HAP-1 (cell line): ENCODE measurements at regions not wholly inside any gene's neighbourhood (a gene's known extent, or its start where the extent isn't known, plus 50 kb on each side); places are given as distances from the start of the nearest gene placed in this dataset.
"Not testable (repeated sequence)": the region's sequence is repeated elsewhere in the genome, so short reads cannot be mapped to it uniquely, and the experiment has no call there.

ENCODE experiments used
- DNase-seq, 2 experiments: peaks; one replicate each; pipeline ENCODE4 v3.0.0-alpha.2; 2016 to 2020; ENCODE audit warnings: low spot score in 2 of 2
- H3K27me3 ChIP-seq: fragments of 250-450 bp; sonication (Bioruptor Pico); 2 replicates; pipeline ENCODE4 v1.5.1; 2020; ENCODE audit warnings: low read depth, mild to moderate bottlenecking, moderate library complexity
- H3K36me3 ChIP-seq: fragments of 250-450 bp; sonication (Bioruptor Pico); replicated peaks from 2 replicates; pipeline ENCODE4 v1.5.1; 2020; ENCODE audit warnings: mild to moderate bottlenecking
- H3K4me1 ChIP-seq: fragments of 250-450 bp; sonication (Bioruptor Pico); 2 replicates; pipeline ENCODE4 v1.5.1; 2020; ENCODE audit warnings: mild to moderate bottlenecking
- H3K4me3 ChIP-seq: fragments of 250-450 bp; sonication (Bioruptor Pico); 2 replicates; pipeline ENCODE4 v1.5.1; 2020; ENCODE audit warnings: mild to moderate bottlenecking, moderate library complexity
- H3K9me3 ChIP-seq: fragments of 250-450 bp; sonication (Bioruptor Pico); 2 replicates; pipeline ENCODE4 v1.5.1; 2020; ENCODE audit warnings: mild to moderate bottlenecking, moderate library complexity
- in situ Hi-C: fragments of 300-500 bp; cut with MboI; formaldehyde crosslinking; loops from 3 replicates; pipeline ENCODE4 v1.14.3; 2020; ENCODE audit warnings: low sequenced_read_pairs, inconsistent platforms, mixed read lengths

DNA sequence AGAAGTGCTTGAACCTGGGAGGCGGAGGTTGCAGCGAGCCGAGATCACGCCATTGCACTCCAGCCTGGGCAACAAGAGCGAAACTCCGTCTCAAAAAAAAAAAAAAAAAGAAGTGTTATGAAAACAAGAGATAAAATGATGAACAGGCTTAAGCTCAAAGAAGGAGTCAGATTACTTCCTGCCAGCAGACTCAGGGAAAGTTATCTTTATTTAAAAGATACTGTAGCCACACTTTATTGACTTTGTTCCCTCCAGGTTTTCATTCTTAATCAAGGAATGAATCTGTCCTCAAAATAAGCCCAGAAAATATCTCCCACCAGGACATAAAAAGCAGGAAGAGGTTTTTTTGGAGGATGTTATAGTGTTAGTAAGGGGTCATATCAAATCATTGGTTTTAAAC lies 176.5 kb upstream of the KCNMB2 start:
- in situ Hi-C loops: no loop called here
- H3K27me3 ChIP-seq: no peaks in the 10 kb centered on the region
- DNase-seq: no peak
- H3K9me3 ChIP-seq: no peaks in the 10 kb centered on the region
- H3K4me1 ChIP-seq: no peaks in the 10 kb centered on the region
- no peak overlapping the region for H3K4me3 ChIP-seq
- H3K36me3 ChIP-seq: no peaks in the 10 kb centered on the region

DNA sequence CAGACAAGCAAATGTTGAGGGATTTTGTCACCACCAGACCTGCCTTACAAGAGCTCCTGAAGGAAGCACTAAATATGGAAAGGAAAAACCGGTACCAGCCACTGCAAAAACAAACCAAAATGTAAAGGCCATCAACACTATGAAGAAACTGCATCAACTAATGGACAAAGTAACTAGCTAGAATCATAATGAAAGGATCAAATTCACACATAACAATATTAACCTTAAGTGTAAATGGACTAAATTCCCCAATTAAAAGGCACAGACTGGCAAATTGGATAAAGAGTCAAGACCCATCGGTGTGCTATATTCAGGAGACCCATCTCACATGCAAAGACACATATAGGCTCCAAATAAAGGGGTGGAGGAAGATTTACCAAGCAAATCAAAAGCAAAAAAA lies 173.2 kb upstream of the KCNMB2 start:
- H3K27me3 ChIP-seq, H3K4me3 ChIP-seq, H3K4me1 ChIP-seq, DNase-seq, H3K36me3 ChIP-seq, H3K9me3 ChIP-seq, in situ Hi-C loops: not testable (repeated sequence)

DNA sequence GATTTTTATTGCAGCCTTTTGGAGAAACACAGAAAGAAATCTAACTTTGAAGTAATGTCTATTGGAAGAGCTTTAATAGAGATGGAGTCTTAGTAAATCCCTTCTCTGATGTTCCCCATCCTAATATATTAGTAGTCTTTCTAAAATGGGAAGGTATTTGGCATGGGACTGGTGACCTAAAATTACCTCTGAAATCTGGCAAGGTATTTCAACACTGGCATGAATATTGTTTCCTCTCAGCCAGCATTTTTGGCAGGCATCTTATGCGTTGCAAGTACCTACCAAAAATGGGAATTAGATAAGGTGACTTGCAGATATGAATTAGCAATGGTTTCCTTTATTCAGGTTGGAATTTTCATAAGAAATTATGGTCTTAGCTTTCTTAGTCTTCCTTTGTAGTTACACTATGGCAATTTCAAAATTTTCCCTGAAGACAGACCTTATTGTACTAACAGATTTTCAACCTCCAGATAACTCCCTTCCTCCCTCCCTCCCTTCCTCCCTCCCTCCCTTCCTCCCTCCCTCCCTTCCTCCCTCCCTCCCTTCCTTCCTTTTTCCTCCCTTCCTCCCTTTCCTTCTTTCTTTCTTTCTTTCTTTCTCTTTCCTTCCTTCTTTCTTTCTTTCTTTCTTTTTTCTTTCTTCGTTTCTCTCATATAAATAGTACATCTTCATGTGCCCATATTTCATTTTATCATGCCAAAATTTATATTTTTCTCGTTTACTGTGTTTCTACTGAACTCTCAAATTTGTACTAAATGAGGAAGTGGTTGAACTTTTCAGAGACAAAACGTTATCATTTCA lies 168.2 kb upstream of the KCNMB2 start:
- no peaks in the 10 kb centered on the region for H3K36me3 ChIP-seq
- DNase-seq: no peak
- H3K4me1 ChIP-seq: no peaks in the 10 kb centered on the region
- H3K9me3 ChIP-seq: no peaks in the 10 kb centered on the region
- in situ Hi-C loops: no loop called here
- no peaks in the 10 kb centered on the region for H3K27me3 ChIP-seq
- H3K4me3 ChIP-seq: no peak overlapping the region

DNA sequence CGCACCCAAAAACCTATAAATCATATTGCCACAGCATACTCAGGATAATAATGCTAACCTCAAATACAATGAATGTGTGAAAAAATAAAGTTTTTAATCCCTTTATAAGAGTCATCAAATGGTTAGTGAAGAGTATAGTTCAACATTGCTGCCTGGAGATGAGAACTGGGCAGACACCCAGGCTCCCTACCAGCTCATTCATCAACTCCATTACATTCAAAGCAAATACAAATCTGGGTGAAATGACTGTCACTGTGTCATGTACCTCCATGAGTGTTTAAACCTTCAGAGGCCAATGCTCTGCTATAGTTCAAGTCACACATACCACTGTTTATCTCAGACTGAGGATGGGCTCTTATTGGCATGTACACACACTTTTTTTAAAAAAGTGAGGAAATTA lies 167.2 kb upstream of the KCNMB2 start:
- Histone ChIP-seq H3K4me3 (no peak overlapping the region), H3K9me3 (no peaks in the 10 kb centered on the region), H3K27me3 (no peaks in the 10 kb centered on the region), H3K4me1 (no peaks in the 10 kb centered on the region), H3K36me3 (no peaks in the 10 kb centered on the region)
- in situ Hi-C loops: no loop called here
- DNase-seq: no peak

DNA sequence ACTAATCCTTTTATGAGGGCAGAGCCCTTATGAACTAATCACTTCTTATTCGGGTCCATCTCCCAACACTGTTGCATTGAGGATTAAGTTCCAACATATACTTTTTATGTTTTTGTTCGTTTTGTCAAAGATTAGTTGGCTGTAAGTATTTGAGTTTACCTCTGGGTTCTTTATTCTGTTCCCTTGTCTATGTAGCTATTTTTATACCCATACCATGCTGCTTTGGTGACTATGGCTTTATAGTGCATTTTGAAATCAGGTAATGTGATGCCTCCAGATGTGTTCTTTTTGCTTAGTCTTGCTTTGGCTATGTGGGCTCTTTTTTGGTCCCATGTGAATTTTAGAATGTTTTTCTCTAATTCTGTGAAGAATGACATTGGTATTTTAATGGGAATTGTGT lies 166.4 kb upstream of the KCNMB2 start:
- Histone ChIP-seq H3K27me3 (no peaks in the 10 kb centered on the region), H3K4me3 (no peak overlapping the region), H3K36me3 (no peaks in the 10 kb centered on the region), H3K9me3 (no peaks in the 10 kb centered on the region), H3K4me1 (no peaks in the 10 kb centered on the region)
- in situ Hi-C loops: no loop called here
- DNase-seq: no peak

DNA sequence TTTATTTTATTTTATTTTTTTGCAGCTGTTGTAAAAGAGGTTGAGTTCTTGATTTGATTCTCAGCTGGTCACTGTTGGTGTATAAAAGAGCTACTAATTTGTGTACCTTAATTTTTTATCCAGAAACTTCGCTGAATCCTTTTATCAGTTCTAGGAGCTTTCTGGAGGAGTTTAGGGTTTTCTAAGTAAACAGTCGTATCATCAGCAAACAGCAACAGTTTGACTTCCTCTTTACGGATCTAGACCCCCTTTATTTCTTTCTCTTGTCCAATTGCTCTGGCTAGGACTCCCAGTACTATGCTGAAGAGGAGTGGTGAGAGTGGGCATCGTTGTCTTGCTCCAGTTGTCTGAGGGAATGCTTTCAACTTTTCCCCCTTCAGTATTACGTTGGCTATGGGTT lies 165.8 kb upstream of the KCNMB2 start:
- no peak for DNase-seq
- H3K36me3 ChIP-seq: no peaks in the 10 kb centered on the region
- H3K27me3 ChIP-seq: no peaks in the 10 kb centered on the region
- H3K4me3 ChIP-seq: no peak overlapping the region
- in situ Hi-C loops: no loop called here
- H3K4me1 ChIP-seq: no peaks in the 10 kb centered on the region
- no peaks in the 10 kb centered on the region for H3K9me3 ChIP-seq

DNA sequence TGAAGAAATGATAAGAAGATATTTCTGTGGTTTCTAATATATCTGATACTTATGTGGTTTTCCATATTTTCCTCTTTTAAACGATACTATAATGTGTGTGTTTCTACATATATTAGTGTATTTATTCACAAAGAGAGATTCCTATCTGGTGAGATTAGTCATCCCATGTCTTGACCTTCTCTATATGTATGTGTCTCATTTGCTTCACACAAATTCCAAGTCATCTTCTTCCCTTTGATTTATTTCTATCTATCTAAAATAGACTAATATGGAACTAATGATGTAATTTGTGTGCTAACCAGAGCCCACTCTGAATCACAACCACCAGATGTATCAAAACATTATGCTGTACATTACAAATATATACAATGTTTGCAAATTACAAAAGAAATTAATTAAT lies 154.7 kb upstream of the KCNMB2 start:
- no peaks in the 10 kb centered on the region for H3K9me3 ChIP-seq
- DNase-seq: no peak
- H3K27me3 ChIP-seq: 0 out of 2 replicates have a peak, but pooled peaks cover 2% of the 10 kb centered on the region
- H3K4me3 ChIP-seq: no peak overlapping the region
- in situ Hi-C loops: no loop called here
- no peaks in the 10 kb centered on the region for H3K36me3 ChIP-seq
- H3K4me1 ChIP-seq: no peaks in the 10 kb centered on the region

DNA sequence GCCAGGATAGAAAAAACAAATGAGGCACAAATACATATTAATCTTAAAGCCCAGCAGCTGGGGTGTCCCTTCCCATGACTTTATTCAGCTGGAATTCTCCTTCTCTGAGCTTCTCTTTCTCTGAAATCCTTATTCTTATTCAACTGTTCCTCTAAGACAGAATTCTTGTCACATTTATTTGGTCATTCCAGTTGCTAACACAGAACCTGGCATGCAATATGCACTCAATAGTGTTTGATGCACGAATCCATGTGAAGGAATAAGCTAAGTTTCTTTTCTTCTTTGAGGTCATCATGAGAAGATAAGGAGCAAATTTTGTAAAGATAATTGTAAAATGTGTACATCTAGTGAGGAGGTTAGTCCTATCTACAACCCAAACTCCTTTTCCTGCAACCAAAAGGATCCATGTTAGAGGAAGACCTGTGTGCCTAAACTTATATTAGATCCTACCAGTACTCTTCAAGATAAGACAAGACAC lies 154.2 kb upstream of the KCNMB2 start:
- no peaks in the 10 kb centered on the region for H3K36me3 ChIP-seq
- DNase-seq: no peak
- in situ Hi-C loops: no loop called here
- H3K27me3 ChIP-seq: 0 out of 2 replicates have a peak, but pooled peaks cover 2% of the 10 kb centered on the region
- H3K4me3 ChIP-seq: no peak overlapping the region
- H3K9me3 ChIP-seq: no peaks in the 10 kb centered on the region
- no peaks in the 10 kb centered on the region for H3K4me1 ChIP-seq

DNA sequence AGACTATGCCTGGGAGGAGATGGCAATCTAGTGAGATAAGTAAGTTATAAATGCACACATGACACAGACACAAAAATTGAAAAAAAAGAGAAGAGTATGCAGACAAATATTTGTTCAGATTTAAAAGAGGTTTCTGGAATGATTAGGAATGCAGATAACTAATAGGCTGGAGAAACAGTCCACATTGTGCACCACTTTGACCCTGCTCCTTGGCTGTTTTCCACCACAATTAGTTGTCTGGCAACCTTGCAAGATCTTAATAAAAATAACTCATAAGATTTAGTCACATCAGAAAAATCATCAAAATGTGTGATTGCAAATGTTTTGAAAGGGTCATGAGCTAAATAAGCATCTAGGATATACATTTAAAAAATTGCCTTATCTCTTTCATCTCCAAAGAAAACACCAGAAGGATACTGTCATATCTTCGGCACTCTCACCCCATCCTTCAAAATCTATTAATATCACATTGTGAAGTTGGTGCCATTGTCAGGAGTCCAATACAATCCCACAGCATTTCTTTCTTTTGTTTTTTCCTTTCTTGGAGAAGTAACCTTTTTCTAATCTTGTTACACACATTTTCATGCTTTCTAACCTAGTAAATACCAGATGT lies 153.7 kb upstream of the KCNMB2 start:
- in situ Hi-C loops: no loop called here
- Histone ChIP-seq H3K4me1 (no peaks in the 10 kb centered on the region), H3K36me3 (no peaks in the 10 kb centered on the region), H3K27me3 (0 out of 2 replicates have a peak, but pooled peaks cover 2% of the 10 kb centered on the region), H3K9me3 (no peaks in the 10 kb centered on the region), H3K4me3 (no peak overlapping the region)
- no peak for DNase-seq

DNA sequence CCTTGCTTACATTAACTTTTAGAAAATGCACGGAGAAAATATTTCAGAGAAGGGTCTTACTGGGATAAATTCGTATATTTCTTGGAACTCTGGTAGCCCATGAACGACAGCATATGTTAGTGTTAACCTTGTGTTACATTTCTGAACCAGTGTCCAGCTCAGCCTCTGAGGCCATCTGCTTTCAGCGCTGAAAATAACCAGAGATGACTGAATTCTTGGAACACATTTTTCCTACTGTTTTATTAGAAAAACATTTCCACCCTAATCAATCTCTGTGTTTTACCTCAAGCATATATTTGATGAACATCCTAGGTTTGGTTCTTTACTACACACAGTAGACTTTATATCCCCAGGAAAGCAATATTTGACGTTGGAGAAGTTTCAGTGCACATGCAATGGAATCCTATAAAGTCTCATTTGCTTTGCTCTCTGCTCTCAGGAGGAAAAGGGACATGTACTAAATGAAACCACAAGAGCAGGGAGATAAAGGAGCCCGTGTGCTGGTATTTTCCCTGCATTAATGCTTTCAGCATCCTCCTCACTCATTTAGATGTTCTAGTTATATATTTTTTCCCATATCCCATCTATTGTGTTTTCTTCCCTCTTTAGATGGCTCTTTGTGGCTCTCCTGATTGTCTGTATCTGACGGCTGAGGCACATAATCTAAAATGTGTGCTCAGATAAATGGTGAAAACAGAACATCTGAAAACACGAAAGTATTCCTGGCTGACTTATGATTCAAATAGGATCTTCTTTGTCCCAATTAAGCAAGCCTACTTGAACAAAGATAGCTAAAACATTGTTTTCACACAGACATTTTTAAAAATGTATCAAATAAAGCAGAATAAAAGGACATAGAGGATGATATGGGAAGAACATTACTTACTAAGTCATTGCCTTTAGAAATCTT lies 151.7 kb upstream of the KCNMB2 start:
- Histone ChIP-seq H3K4me3 (no peak overlapping the region), H3K4me1 (peaks cover 7% of the 10 kb centered on the region; the same call in 1 of the 2 replicates), H3K36me3 (no peaks in the 10 kb centered on the region), H3K9me3 (no peaks in the 10 kb centered on the region), H3K27me3 (0 out of 2 replicates have a peak, but pooled peaks cover 2% of the 10 kb centered on the region)
- DNase-seq: no peak
- in situ Hi-C loops: no loop called here

DNA sequence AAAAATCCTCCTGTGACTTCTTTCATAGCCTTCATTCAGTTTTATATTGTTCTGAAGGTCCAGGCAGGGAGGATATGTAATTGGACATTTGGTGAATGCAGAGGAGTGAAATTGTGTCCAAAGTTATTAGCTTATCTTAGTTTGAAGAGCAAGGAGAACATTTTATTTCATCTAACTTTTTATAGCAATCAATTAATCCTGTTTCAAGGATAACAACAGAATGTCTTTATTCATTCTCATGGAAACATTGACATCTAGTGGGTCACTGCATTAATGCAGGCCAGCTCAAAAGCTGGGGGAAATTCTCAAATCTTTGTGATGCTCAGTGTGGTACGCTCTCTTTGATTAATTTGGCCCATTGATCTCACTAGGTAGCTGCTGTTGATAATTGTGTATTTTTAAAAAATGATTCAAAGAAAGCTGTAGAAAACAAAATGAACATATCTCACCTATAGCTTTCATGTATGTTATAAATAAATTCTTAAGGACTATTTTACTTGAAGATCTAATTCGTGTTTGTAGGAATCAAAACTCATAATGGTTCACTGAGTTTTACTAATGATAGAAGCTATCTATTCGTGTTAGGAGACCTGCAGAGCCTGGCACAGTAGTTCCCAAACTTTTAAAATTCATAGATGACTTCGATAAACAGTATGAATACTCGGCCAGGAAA lies 150.8 kb upstream of the KCNMB2 start:
- peak; percentile 42 to 43 for DNase-seq
- in situ Hi-C loops: no loop called here
- Histone ChIP-seq H3K36me3 (no peaks in the 10 kb centered on the region), H3K4me3 (no peak overlapping the region), H3K4me1 (peaks cover 7% of the 10 kb centered on the region; the same call in 1 of the 2 replicates), H3K27me3 (0 out of 2 replicates have a peak, but pooled peaks cover 2% of the 10 kb centered on the region), H3K9me3 (no peaks in the 10 kb centered on the region)

DNA sequence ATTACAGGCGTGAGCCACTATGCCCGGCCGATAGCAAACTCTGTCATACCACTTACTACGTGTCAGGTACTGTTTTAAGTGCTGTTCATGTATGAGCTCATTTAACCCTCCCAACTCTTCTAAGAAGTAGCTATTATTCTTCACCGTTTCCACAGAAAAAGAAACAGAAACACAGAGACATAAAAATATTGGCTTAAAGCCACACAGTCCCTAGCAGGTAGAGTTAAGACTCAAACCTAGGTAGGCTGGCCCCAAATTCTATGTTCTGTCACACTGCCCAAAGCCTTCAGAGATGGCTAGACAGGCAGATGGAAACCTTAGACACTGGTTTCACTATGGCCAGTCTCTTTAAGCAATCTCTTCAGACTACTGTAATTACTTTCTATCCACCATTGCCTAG lies 149.8 kb upstream of the KCNMB2 start:
- Histone ChIP-seq H3K9me3 (no peaks in the 10 kb centered on the region), H3K36me3 (no peaks in the 10 kb centered on the region), H3K4me3 (no peak overlapping the region), H3K27me3 (0 out of 2 replicates have a peak, but pooled peaks cover 2% of the 10 kb centered on the region), H3K4me1 (peaks cover 7% of the 10 kb centered on the region; the same call in 1 of the 2 replicates)
- DNase-seq: no peak
- in situ Hi-C loops: no loop called here

DNA sequence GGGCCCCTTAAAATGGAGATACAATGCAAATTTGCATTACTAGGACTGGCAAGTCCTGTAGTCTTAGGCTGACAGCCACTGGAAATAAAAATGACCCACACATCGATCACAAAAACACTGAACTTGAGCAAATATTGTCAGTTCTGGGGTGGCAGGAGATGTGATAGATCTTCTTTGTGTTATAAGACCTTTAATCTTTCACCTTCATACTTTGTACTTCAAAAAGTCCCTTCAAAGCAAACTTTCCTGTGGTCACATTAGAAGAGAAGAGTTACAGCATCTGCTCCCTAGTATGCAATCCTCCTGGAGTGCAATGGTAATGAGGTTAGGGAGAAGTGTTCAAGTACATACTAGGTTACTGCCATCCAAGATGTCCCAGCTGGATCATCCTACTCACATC lies 149.4 kb upstream of the KCNMB2 start:
- DNase-seq: no peak
- H3K4me3 ChIP-seq: no peak overlapping the region
- in situ Hi-C loops: no loop called here
- H3K36me3 ChIP-seq: no peaks in the 10 kb centered on the region
- 0 out of 2 replicates have a peak, but pooled peaks cover 2% of the 10 kb centered on the region for H3K27me3 ChIP-seq
- peaks cover 7% of the 10 kb centered on the region; the same call in 1 of the 2 replicates for H3K4me1 ChIP-seq
- no peaks in the 10 kb centered on the region for H3K9me3 ChIP-seq
